ENCODE measurements at regions not wholly inside any gene's neighbourhood (a gene's known extent, or its start where the extent isn't known, plus 50 kb on each side); places are given as distances from the start of the nearest gene placed in this dataset.

GRCh38 chr17:51524524-51524923 lies 264.2 kb downstream of the UTP18 start:
- 0% methylated on average over 1 of the region's 1 CpG for WGBS (ENCODE audit: insufficient coverage, insufficient replicate concordance, low lambda C conversion rate, missing lambda C conversion rate)
- Histone ChIP-seq H2AFZ (ENCODE audit: control insufficient read depth, low read depth, low read length) (no peak overlapping the region), H3K79me2 (ENCODE audit: control insufficient read depth, insufficient read depth, low read length) (no peaks in the 10 kb centered on the region), H4K20me1 (ENCODE audit: control insufficient read depth, insufficient read depth) (no peaks in the 10 kb centered on the region), H3K4me3 (no peak overlapping the region), H3K4me1 (ENCODE audit: control insufficient read depth, insufficient read depth, low read length) (no peaks in the 10 kb centered on the region), H3K27ac (ENCODE audit: control insufficient read depth, insufficient read depth) (no peak overlapping the region), H3K27me3 (replicated peaks in 1 of 2; ENCODE audit: control insufficient read depth in 2 of 2, insufficient read depth in 2 of 2, low read length in 1 of 2) (no peaks in the 10 kb centered on the region; a peak in 1 of 4 replicates), H3K9me3 (replicated peaks; ENCODE audit: control insufficient read depth, insufficient read depth, low read length) (no peaks in the 10 kb centered on the region), H3K36me3 (ENCODE audit: control insufficient read depth in 2 of 2, insufficient read depth in 2 of 2, low read length in 1 of 2) (no peaks in the 10 kb centered on the region), H3K9ac (ENCODE audit: control insufficient read depth, insufficient read depth, low read length) (no peak overlapping the region), H3K4me2 (ENCODE audit: control insufficient read depth, insufficient read depth) (no peak overlapping the region)
- RAD21 ChIA-PET (ENCODE audit: unreplicated experiment), result no interaction called here
- SMC1A ChIA-PET (ENCODE audit: uncharacterized antibody, unreplicated experiment), result no interaction called here
- FAIRE-seq, result no peak
- intact Hi-C loops (cut with micrococcal nuclease; ENCODE audit: unreplicated experiment), result no loop called here
- no peak for ATAC-seq
- no peak for DNase-seq (ENCODE audit: low read depth, low spot score)
- no TSS peak for BruUV-seq (replicated peaks)
- POLR2A ChIA-PET, result no interaction called here
- CTCF ChIA-PET, result interaction anchor here (0.5 to 1.4 kb wide), 2 partner anchors 28 to 67 kb away, joined by 3 to 4 read pairs; no protein-coding TSS in a partner anchor
- TF ChIP-seq CREB1 (IDR thresholded peaks at IDR 0.05; ENCODE audit: low read depth), result no peak
- no peak for TF ChIP-seq NFYB (IDR thresholded peaks at IDR 0.05; ENCODE audit: insufficient read depth, low read depth, low read length)
- in situ Hi-C loops (cut with MboI), result no loop called here

DNA sequence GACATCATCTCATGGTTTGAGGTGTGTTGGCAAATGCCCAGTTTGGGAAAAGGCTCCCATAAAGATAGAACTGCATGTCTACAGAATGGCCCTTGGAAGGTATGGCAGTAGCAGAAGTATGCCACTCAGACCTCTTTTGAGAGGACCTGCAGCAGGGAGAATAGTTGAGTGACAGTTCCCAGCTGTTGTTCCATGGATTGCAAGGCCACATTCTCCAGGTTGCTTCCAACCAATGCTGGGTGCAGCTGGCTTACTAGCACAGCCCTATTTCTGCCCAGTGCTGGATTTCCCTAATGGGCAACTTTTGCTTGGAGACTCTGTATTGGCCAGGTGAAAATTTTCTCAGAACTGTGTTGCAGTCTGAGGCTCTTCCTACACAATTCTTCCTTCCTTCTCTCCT lies 266.2 kb downstream of the UTP18 start:
- H3K36me3 ChIP-seq (ENCODE audit: control insufficient read depth in 2 of 2, insufficient read depth in 2 of 2, low read length in 1 of 2), result no peaks in the 10 kb centered on the region
- DNase-seq (ENCODE audit: low read depth, low spot score), result no peak
- H2AFZ ChIP-seq (ENCODE audit: control insufficient read depth, low read depth, low read length), result no peak overlapping the region
- H3K9ac ChIP-seq (ENCODE audit: control insufficient read depth, insufficient read depth, low read length), result no peak overlapping the region
- SMC1A ChIA-PET (ENCODE audit: uncharacterized antibody, unreplicated experiment), result no interaction called here
- intact Hi-C loops (cut with micrococcal nuclease; ENCODE audit: unreplicated experiment) (no loop called here), in situ Hi-C loops (cut with MboI) (no loop called here)
- H3K4me3 ChIP-seq, result no peak overlapping the region
- no peak overlapping the region for H3K4me2 ChIP-seq (ENCODE audit: control insufficient read depth, insufficient read depth)
- no peaks in the 10 kb centered on the region for H3K4me1 ChIP-seq (ENCODE audit: control insufficient read depth, insufficient read depth, low read length)
- no peaks in the 10 kb centered on the region for H3K9me3 ChIP-seq (replicated peaks; ENCODE audit: control insufficient read depth, insufficient read depth, low read length)
- BruUV-seq (replicated peaks), result no TSS peak
- no peak for FAIRE-seq
- RAD21 ChIA-PET (ENCODE audit: unreplicated experiment), result no interaction called here
- POLR2A ChIA-PET, result no interaction called here
- ATAC-seq, result no peak
- TF ChIP-seq PAX8 (IDR thresholded peaks at IDR 0.05), result no peak
- CTCF ChIA-PET, result interaction anchor here (0.7 to 0.9 kb wide), 3 partner anchors 9 to 350 kb away, joined by 3 to 6 read pairs (median 4); no protein-coding TSS in a partner anchor
- H3K27me3 ChIP-seq (replicated peaks in 1 of 2; ENCODE audit: control insufficient read depth in 2 of 2, insufficient read depth in 2 of 2, low read length in 1 of 2), result no peaks in the 10 kb centered on the region; a peak in 1 of 4 replicates
- no peaks in the 10 kb centered on the region for H3K79me2 ChIP-seq (ENCODE audit: control insufficient read depth, insufficient read depth, low read length)
- H4K20me1 ChIP-seq (ENCODE audit: control insufficient read depth, insufficient read depth), result no peaks in the 10 kb centered on the region
- no peak overlapping the region for H3K27ac ChIP-seq (ENCODE audit: control insufficient read depth, insufficient read depth)

Data from GM12878 (cell line).